MG63 (cell line): ENCODE measurements at regions not wholly inside any gene's neighbourhood (a gene's known extent, or its start where the extent isn't known, plus 50 kb on each side); places are given as distances from the start of the nearest gene placed in this dataset.

ENCODE experiments used
- DNase-seq: peaks from one replicate; pipeline ENCODE4 v3.0.0-alpha.2; 2020
- H3K27me3 ChIP-seq: fragments of 250-450 bp; sonication (Bioruptor Pico); 2 replicates; pipeline ENCODE4 v1.5.1; 2020; ENCODE audit warnings: mild to moderate bottlenecking, moderate library complexity
- H3K36me3 ChIP-seq: fragments of 250-450 bp; sonication (Bioruptor Pico); 2 replicates; pipeline ENCODE4 v1.5.1; 2020; ENCODE audit warnings: mild to moderate bottlenecking, moderate library complexity
- H3K4me3 ChIP-seq: fragments of 250-450 bp; sonication (Bioruptor Pico); 2 replicates; pipeline ENCODE4 v1.5.1; 2020; ENCODE audit warnings: mild to moderate bottlenecking, moderate library complexity
- H3K9me3 ChIP-seq: fragments of 250-450 bp; sonication (Bioruptor Pico); 2 replicates; pipeline ENCODE4 v1.5.1; 2020; ENCODE audit warnings: mild to moderate bottlenecking, moderate library complexity

DNA sequence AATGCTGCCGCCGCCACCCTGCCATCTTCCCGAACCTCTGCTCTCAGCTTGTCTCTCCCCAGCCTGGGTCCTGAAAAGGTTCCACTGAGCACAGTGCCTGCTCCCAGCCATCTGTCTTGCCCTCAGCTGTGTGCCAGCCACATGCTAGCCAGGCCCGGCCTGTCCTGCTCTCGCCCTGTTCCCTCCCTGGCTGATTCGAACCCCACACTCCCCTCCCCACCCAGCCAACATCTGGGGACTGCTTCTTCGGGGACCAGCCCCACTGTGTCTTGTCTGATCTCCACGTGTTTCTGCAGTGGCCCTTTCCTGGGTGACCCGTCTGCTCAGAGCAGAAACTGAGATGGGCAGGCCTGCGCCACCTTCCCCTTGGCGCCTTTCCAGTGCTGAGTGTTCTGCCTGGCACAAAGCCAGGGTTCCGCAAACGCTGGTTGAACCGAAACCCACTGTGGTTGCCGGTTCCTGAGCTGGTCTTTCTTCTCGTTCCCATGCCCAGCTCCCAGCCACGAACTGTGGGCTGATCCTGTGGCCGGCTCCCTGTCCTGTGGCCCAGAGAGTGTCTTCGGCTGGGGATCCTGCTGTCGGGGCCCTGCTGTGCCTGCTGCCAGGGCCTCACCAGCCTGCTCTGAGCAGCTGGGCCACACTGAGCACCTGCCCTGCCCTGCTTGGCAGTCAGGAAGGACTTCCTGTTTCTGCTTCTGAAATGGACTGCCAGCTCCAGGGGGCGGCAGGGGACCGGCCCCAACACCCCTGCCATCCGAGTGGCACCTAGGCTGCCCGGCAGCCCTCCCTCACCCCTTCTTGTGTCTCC, 62.7 kb upstream of the KLF13 start:
- DNase-seq: no peak
- H3K4me3 ChIP-seq: no peak overlapping the region

GRCh38 chr15:31264559-31265089, 62.0 kb upstream of the KLF13 start:
- no peak overlapping the region for H3K4me3 ChIP-seq
- H3K36me3 ChIP-seq: no peaks in the 10 kb centered on the region
- DNase-seq: no peak
- H3K9me3 ChIP-seq: no peaks in the 10 kb centered on the region
- H3K27me3 ChIP-seq: no peaks in the 10 kb centered on the region

More for the DNA sequence above, 62.7 kb upstream of the KLF13 start:
- Histone ChIP-seq H3K36me3 (no peaks in the 10 kb centered on the region), H3K27me3 (no peaks in the 10 kb centered on the region), H3K9me3 (no peaks in the 10 kb centered on the region)

GRCh38 chr15:31265090-31265870, 61.4 kb upstream of the KLF13 start:
- Histone ChIP-seq H3K27me3 (no peaks in the 10 kb centered on the region), H3K9me3 (no peaks in the 10 kb centered on the region), H3K4me3 (no peak overlapping the region), H3K36me3 (no peaks in the 10 kb centered on the region)
- DNase-seq: no peak

GRCh38 chr15:31265871-31266711, 60.5 kb upstream of the KLF13 start:
- no peak for DNase-seq
- Histone ChIP-seq H3K4me3 (no peak overlapping the region), H3K9me3 (no peaks in the 10 kb centered on the region), H3K27me3 (no peaks in the 10 kb centered on the region), H3K36me3 (no peaks in the 10 kb centered on the region)

DNA sequence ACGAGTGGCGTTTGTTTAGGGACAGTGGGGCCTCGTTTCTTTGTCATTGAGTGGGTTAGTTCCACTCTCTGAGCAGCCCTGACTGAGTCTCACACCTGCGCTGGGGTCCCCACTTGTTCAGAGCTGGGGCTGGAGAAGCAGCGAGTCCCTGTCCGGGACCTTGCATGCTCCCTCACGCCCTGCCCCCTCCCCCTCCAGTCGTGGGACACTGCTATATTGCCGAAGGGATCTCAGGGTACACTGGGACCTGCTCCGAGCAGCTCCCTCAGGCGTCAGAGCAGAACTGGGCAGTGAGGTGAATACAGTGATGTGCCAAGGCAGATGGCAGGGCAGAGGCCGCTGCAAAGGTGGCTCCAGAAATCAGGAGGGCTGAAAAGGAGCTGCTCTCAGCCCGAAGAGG, 59.9 kb upstream of the KLF13 start:
- no peak for DNase-seq
- no peaks in the 10 kb centered on the region for H3K36me3 ChIP-seq
- no peaks in the 10 kb centered on the region for H3K9me3 ChIP-seq
- H3K4me3 ChIP-seq: no peak overlapping the region
- no peaks in the 10 kb centered on the region for H3K27me3 ChIP-seq

GRCh38 chr15:31267161-31268107, 59.2 kb upstream of the KLF13 start:
- Histone ChIP-seq H3K36me3 (no peaks in the 10 kb centered on the region), H3K4me3 (no peak overlapping the region), H3K27me3 (no peaks in the 10 kb centered on the region), H3K9me3 (no peaks in the 10 kb centered on the region)
- DNase-seq: no peak

GRCh38 chr15:31268108-31268501, 58.5 kb upstream of the KLF13 start:
- DNase-seq: peak; percentile 32
- Histone ChIP-seq H3K4me3 (no peak overlapping the region), H3K9me3 (no peaks in the 10 kb centered on the region), H3K36me3 (no peaks in the 10 kb centered on the region), H3K27me3 (no peaks in the 10 kb centered on the region)

DNA sequence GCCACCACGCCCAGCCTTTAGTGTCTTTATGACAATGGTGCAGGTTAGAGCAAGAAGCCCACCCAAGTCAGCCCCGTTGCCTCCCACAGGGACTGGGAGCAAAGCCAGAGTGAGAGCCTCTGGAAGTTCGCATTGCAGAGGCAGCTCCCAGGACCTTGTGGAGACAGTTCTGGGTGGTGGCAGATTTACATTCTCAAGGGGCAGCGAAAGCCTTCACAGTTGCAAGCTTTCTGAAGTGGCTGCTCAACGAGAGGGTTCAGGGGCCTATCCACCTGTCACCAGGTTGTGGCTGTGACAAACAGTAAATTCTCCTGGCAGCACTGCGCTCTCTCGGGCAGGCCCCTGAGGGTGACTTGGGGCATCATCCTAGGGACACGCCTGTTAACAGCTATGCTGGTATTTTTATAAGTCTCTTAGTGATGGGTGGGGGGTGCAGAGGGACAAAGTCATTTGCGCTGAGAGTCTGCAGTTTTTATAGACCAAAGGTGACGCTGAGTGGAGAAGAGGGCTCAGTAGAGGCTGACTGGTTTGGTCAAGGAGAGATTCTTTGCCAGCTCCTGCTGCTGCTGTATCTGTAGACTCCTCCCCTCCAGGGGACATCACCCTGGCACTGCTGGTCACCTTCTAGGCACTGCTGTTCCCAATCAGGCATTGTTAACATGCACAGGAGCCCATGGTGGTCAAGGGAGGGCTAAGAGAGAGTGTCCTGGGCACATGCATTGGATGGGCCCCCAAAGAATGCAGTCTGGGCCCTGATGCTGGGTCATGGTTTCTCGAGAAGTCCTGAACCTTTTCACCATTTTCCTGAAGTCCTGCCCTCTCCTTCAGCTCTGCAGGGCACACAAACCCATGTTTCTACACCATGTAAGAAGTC, 57.5 kb upstream of the KLF13 start:
- no peak for DNase-seq
- Histone ChIP-seq H3K27me3 (no peaks in the 10 kb centered on the region), H3K36me3 (no peaks in the 10 kb centered on the region), H3K9me3 (no peaks in the 10 kb centered on the region), H3K4me3 (no peak overlapping the region)

GRCh38 chr15:31269816-31270575, 56.6 kb upstream of the KLF13 start:
- no peaks in the 10 kb centered on the region for H3K27me3 ChIP-seq

DNA sequence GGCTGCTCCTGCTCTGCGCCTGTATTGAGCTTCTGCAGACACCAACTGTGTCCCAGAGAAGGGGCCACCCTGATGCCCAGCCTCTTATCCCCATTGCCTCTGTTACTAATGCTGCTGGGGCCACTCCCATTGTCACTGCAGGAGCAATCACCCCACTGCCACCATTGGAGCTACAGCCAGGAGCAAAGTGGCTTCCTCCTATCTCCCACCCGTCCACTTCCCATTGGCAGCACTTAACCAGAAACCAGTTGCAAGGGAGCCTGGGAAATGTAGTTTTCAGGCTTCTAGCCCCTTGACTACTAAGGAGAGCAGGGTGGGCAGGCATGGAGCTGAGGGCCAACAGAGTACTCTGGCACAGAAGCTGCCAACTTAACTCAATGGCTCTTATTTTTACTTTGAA, 55.9 kb upstream of the KLF13 start:
- H3K4me3 ChIP-seq: no peak overlapping the region
- H3K36me3 ChIP-seq: no peaks in the 10 kb centered on the region
- no peaks in the 10 kb centered on the region for H3K27me3 ChIP-seq
- no peak for DNase-seq
- no peaks in the 10 kb centered on the region for H3K9me3 ChIP-seq

More at GRCh38 chr15:31269816-31270575, 56.6 kb upstream of the KLF13 start:
- H3K4me3 ChIP-seq: no peak overlapping the region
- H3K9me3 ChIP-seq: no peaks in the 10 kb centered on the region
- H3K36me3 ChIP-seq: no peaks in the 10 kb centered on the region
- DNase-seq: no peak

- H3K9me3 ChIP-seq: no peaks in the 10 kb centered on the region
- H3K27me3 ChIP-seq: no peaks in the 10 kb centered on the region
- DNase-seq: no peak
- H3K4me3 ChIP-seq: no peak overlapping the region
- H3K36me3 ChIP-seq: no peaks in the 10 kb centered on the region
Measured at GRCh38 chr15:31271224-31271635, 55.4 kb upstream of the KLF13 start.

DNA sequence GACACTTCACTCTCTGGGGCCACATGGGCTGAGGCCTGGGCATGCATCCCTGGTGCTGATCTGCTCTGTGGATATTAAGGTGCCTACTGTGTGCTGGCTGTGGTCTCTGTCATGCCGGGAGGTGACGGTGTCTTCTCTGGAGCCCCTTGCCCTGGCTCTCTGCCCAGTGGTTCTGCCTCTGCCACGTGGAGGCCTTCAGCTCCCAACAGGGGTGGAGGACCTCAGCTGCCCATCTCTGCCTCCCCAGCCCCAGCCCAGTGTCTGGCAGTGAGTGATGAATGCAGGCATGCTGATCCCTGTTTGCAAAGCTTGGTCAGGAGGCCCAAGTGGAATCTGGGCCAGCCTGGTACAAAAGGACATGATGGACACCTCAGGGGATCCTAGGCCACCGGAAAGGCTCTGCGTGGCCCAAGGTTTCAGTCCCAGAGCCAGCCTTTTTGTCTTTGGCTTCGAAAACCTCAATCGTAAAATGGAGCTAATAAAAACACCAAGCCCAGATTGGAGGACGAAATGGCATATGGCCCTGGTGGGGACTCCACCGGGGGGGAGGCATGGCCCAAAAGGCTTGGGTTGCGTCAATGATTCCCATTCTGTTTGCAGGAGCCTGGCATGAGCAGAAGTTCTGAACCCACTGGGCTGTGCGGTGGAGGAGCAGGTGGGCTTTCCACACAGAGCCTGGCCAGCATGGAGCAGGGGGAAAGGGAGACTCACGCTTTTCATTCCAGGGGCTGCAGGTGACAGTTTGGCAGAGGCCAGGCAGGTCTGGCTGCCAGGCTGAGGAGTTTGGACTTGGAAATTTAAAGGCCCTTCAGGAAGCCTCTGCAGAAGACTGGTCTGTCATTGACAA, 54.7 kb upstream of the KLF13 start:
- DNase-seq: no peak

DNA sequence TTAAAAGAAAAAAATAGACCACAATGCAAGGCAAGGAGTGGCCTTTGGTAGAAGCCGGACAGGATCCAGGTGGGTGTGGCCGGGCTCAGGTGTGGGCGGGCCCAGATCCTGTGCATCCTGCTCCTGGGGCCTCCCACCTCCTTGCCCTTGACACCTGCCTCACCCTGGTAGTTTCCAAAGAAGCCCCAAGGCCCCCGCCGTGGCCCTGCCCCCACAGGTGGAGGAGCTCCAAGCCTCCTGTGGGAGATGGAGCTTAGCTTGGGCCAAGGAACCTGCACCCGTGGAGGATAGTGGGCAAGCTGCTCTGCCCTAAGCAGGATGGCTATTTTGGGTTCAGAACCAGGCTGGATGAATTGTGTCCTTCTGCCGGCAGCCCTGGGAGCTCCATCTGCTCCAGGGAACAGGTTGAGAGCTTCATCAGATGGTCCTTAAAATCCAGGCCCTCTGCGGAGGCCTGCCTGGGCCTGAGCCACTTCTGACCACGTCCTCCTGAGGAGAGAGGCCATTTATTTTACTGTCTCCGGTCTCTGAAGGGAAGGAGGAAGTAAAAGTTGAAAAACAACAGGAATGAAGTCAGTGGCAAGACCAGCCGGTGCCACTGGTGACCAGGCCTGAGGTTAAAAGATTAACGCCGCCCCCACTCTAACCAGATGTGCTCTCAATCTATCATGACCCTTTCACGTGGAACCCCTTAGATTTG, 53.9 kb upstream of the KLF13 start:
- DNase-seq: no peak
- Histone ChIP-seq H3K27me3 (no peaks in the 10 kb centered on the region), H3K9me3 (no peaks in the 10 kb centered on the region), H3K36me3 (no peaks in the 10 kb centered on the region), H3K4me3 (no peak overlapping the region)

More for the DNA sequence above, 54.7 kb upstream of the KLF13 start:
- Histone ChIP-seq H3K36me3 (no peaks in the 10 kb centered on the region), H3K9me3 (no peaks in the 10 kb centered on the region), H3K27me3 (no peaks in the 10 kb centered on the region), H3K4me3 (no peak overlapping the region)
